ENCODE measurements at regions not wholly inside any gene's neighbourhood (a gene's known extent, or its start where the extent isn't known, plus 50 kb on each side); places are given as distances from the start of the nearest gene placed in this dataset.

GRCh38 chr19:32251634-32252332, 93.6 kb upstream of the ZNF507 start:
- Histone ChIP-seq H3K36me3 (ENCODE audit: control insufficient read depth, insufficient read depth, low read length) (no peaks in the 10 kb centered on the region), H3K4me1 (ENCODE audit: control insufficient read depth, insufficient read depth, low read length, poor library complexity, severe bottlenecking) (no peaks in the 10 kb centered on the region), H3K27me3 (replicated peaks; ENCODE audit: control insufficient read depth, insufficient read depth, low read length, poor library complexity, severe bottlenecking) (no peaks in the 10 kb centered on the region), H3K9me3 (ENCODE audit: control insufficient read depth, low read length) (no peaks in the 10 kb centered on the region), H3K27ac (ENCODE audit: insufficient read depth, low read length, poor library complexity, severe bottlenecking) (no peak overlapping the region), H3K4me3 (ENCODE audit: insufficient read depth, low read depth, low read length, poor library complexity, severe bottlenecking) (no peak overlapping the region)
- no peak for DNase-seq

GRCh38 chr19:32252333-32252669, 93.1 kb upstream of the ZNF507 start:
- Histone ChIP-seq H3K9me3 (ENCODE audit: control insufficient read depth, low read length) (no peaks in the 10 kb centered on the region), H3K27ac (ENCODE audit: insufficient read depth, low read length, poor library complexity, severe bottlenecking) (no peak overlapping the region), H3K27me3 (replicated peaks; ENCODE audit: control insufficient read depth, insufficient read depth, low read length, poor library complexity, severe bottlenecking) (no peaks in the 10 kb centered on the region), H3K4me1 (ENCODE audit: control insufficient read depth, insufficient read depth, low read length, poor library complexity, severe bottlenecking) (no peaks in the 10 kb centered on the region), H3K4me3 (ENCODE audit: insufficient read depth, low read depth, low read length, poor library complexity, severe bottlenecking) (no peak overlapping the region), H3K36me3 (ENCODE audit: control insufficient read depth, insufficient read depth, low read length) (no peaks in the 10 kb centered on the region)
- DNase-seq, result no peak

GRCh38 chr19:32253683-32254508, 91.5 kb upstream of the ZNF507 start:
- no peak for DNase-seq
- H3K4me3 ChIP-seq (ENCODE audit: insufficient read depth, low read depth, low read length, poor library complexity, severe bottlenecking), result no peak overlapping the region
- no peaks in the 10 kb centered on the region for H3K4me1 ChIP-seq (ENCODE audit: control insufficient read depth, insufficient read depth, low read length, poor library complexity, severe bottlenecking)
- H3K27ac ChIP-seq (ENCODE audit: insufficient read depth, low read length, poor library complexity, severe bottlenecking), result no peak overlapping the region
- no peaks in the 10 kb centered on the region for H3K36me3 ChIP-seq (ENCODE audit: control insufficient read depth, insufficient read depth, low read length)
- H3K27me3 ChIP-seq (replicated peaks; ENCODE audit: control insufficient read depth, insufficient read depth, low read length, poor library complexity, severe bottlenecking), result no peaks in the 10 kb centered on the region
- no peaks in the 10 kb centered on the region for H3K9me3 ChIP-seq (ENCODE audit: control insufficient read depth, low read length)

GRCh38 chr19:32254509-32254890, 90.9 kb upstream of the ZNF507 start:
- no peaks in the 10 kb centered on the region for H3K36me3 ChIP-seq (ENCODE audit: control insufficient read depth, insufficient read depth, low read length)
- no peak overlapping the region for H3K4me3 ChIP-seq (ENCODE audit: insufficient read depth, low read depth, low read length, poor library complexity, severe bottlenecking)
- no peak for DNase-seq
- no peak overlapping the region for H3K27ac ChIP-seq (ENCODE audit: insufficient read depth, low read length, poor library complexity, severe bottlenecking)
- no peaks in the 10 kb centered on the region for H3K4me1 ChIP-seq (ENCODE audit: control insufficient read depth, insufficient read depth, low read length, poor library complexity, severe bottlenecking)
- no peaks in the 10 kb centered on the region for H3K27me3 ChIP-seq (replicated peaks; ENCODE audit: control insufficient read depth, insufficient read depth, low read length, poor library complexity, severe bottlenecking)
- no peaks in the 10 kb centered on the region for H3K9me3 ChIP-seq (ENCODE audit: control insufficient read depth, low read length)

- Histone ChIP-seq H3K4me3 (ENCODE audit: insufficient read depth, low read depth, low read length, poor library complexity, severe bottlenecking) (no peak overlapping the region), H3K27me3 (replicated peaks; ENCODE audit: control insufficient read depth, insufficient read depth, low read length, poor library complexity, severe bottlenecking) (no peaks in the 10 kb centered on the region), H3K27ac (ENCODE audit: insufficient read depth, low read length, poor library complexity, severe bottlenecking) (no peak overlapping the region), H3K9me3 (ENCODE audit: control insufficient read depth, low read length) (no peaks in the 10 kb centered on the region), H3K4me1 (ENCODE audit: control insufficient read depth, insufficient read depth, low read length, poor library complexity, severe bottlenecking) (no peaks in the 10 kb centered on the region), H3K36me3 (ENCODE audit: control insufficient read depth, insufficient read depth, low read length) (no peaks in the 10 kb centered on the region)
- no peak for DNase-seq
Measured at GRCh38 chr19:32255536-32256295, 89.7 kb upstream of the ZNF507 start.

GRCh38 chr19:32256341-32256975, 89.0 kb upstream of the ZNF507 start:
- no peak for DNase-seq
- H3K27ac ChIP-seq (ENCODE audit: insufficient read depth, low read length, poor library complexity, severe bottlenecking), result no peak overlapping the region
- no peaks in the 10 kb centered on the region for H3K27me3 ChIP-seq (replicated peaks; ENCODE audit: control insufficient read depth, insufficient read depth, low read length, poor library complexity, severe bottlenecking)
- H3K4me3 ChIP-seq (ENCODE audit: insufficient read depth, low read depth, low read length, poor library complexity, severe bottlenecking), result no peak overlapping the region
- H3K9me3 ChIP-seq (ENCODE audit: control insufficient read depth, low read length), result no peaks in the 10 kb centered on the region
- H3K4me1 ChIP-seq (ENCODE audit: control insufficient read depth, insufficient read depth, low read length, poor library complexity, severe bottlenecking), result no peaks in the 10 kb centered on the region
- H3K36me3 ChIP-seq (ENCODE audit: control insufficient read depth, insufficient read depth, low read length), result no peaks in the 10 kb centered on the region

- Histone ChIP-seq H3K27me3 (replicated peaks; ENCODE audit: control insufficient read depth, insufficient read depth, low read length, poor library complexity, severe bottlenecking) (no peaks in the 10 kb centered on the region), H3K4me1 (ENCODE audit: control insufficient read depth, insufficient read depth, low read length, poor library complexity, severe bottlenecking) (no peaks in the 10 kb centered on the region), H3K4me3 (ENCODE audit: insufficient read depth, low read depth, low read length, poor library complexity, severe bottlenecking) (no peak overlapping the region), H3K9me3 (ENCODE audit: control insufficient read depth, low read length) (no peaks in the 10 kb centered on the region), H3K36me3 (ENCODE audit: control insufficient read depth, insufficient read depth, low read length) (no peaks in the 10 kb centered on the region), H3K27ac (ENCODE audit: insufficient read depth, low read length, poor library complexity, severe bottlenecking) (no peak overlapping the region)
- no peak for DNase-seq
Measured at GRCh38 chr19:32257326-32258073, 87.9 kb upstream of the ZNF507 start.

- H3K27ac ChIP-seq (ENCODE audit: insufficient read depth, low read length, poor library complexity, severe bottlenecking), result no peak overlapping the region
- H3K4me3 ChIP-seq (ENCODE audit: insufficient read depth, low read depth, low read length, poor library complexity, severe bottlenecking), result no peak overlapping the region
- no peak for DNase-seq
- no peaks in the 10 kb centered on the region for H3K27me3 ChIP-seq (replicated peaks; ENCODE audit: control insufficient read depth, insufficient read depth, low read length, poor library complexity, severe bottlenecking)
- H3K9me3 ChIP-seq (ENCODE audit: control insufficient read depth, low read length), result no peaks in the 10 kb centered on the region
- no peaks in the 10 kb centered on the region for H3K36me3 ChIP-seq (ENCODE audit: control insufficient read depth, insufficient read depth, low read length)
- no peaks in the 10 kb centered on the region for H3K4me1 ChIP-seq (ENCODE audit: control insufficient read depth, insufficient read depth, low read length, poor library complexity, severe bottlenecking)
Measured at GRCh38 chr19:32258167-32258566, 87.2 kb upstream of the ZNF507 start.

GRCh38 chr19:32264568-32264967, 80.8 kb upstream of the ZNF507 start:
- DNase-seq, result no peak
- Histone ChIP-seq H3K36me3 (ENCODE audit: control insufficient read depth, insufficient read depth, low read length) (no peaks in the 10 kb centered on the region), H3K4me3 (ENCODE audit: insufficient read depth, low read depth, low read length, poor library complexity, severe bottlenecking) (no peak overlapping the region), H3K9me3 (ENCODE audit: control insufficient read depth, low read length) (no peaks in the 10 kb centered on the region), H3K4me1 (ENCODE audit: control insufficient read depth, insufficient read depth, low read length, poor library complexity, severe bottlenecking) (no peaks in the 10 kb centered on the region), H3K27ac (ENCODE audit: insufficient read depth, low read length, poor library complexity, severe bottlenecking) (no peak overlapping the region), H3K27me3 (replicated peaks; ENCODE audit: control insufficient read depth, insufficient read depth, low read length, poor library complexity, severe bottlenecking) (no peaks in the 10 kb centered on the region)

Measured in effector memory CD4-positive, alpha-beta T cell (primary cell).